Karpas-422 (cell line): ENCODE measurements at regions not wholly inside any gene's neighbourhood (a gene's known extent, or its start where the extent isn't known, plus 50 kb on each side); places are given as distances from the start of the nearest gene placed in this dataset.

Source experiments
- DNase-seq: peaks from one replicate; pipeline ENCODE4 v3.0.0-alpha.2; 2015
- H2AFZ ChIP-seq: fragments of 200-600 bp; sonication (generic); 2 replicates; pipeline ENCODE4 v1.6.1; 2014; ENCODE audit warnings: antibody characterized with exemption, low read length, mixed read lengths
- H3K27ac ChIP-seq: fragments of 200-600 bp; sonication (generic); 2 replicates; pipeline ENCODE4 v1.5.1; 2014; ENCODE audit warnings: mild to moderate bottlenecking, low read length, moderate library complexity
- H3K27me3 ChIP-seq: fragments of 200-600 bp; sonication (generic); 2 replicates; pipeline ENCODE4 v1.6.1; 2014; ENCODE audit warnings: low read length, mixed read lengths
- H3K36me3 ChIP-seq: fragments of 200-600 bp; sonication (generic); 2 replicates; pipeline ENCODE4 v1.6.1; 2014; ENCODE audit warnings: low read length, mixed read lengths; ENCODE audit not compliant: insufficient read depth
- H3K4me1 ChIP-seq: fragments of 200-600 bp; sonication (generic); 2 replicates; pipeline ENCODE4 v1.6.1; 2014; ENCODE audit warnings: mild to moderate bottlenecking, low read length, mixed read lengths
- H3K4me2 ChIP-seq: fragments of 200-600 bp; sonication (generic); 2 replicates; pipeline ENCODE4 v1.6.1; 2014; ENCODE audit warnings: low read length, low read depth, mild to moderate bottlenecking; ENCODE audit not compliant: poor library complexity, severe bottlenecking
- H3K4me3 ChIP-seq: fragments of 200-600 bp; sonication (generic); 2 replicates; pipeline ENCODE4 v1.5.1; 2014; ENCODE audit warnings: mild to moderate bottlenecking, antibody characterized with exemption, low read length, mixed read lengths
- H3K79me2 ChIP-seq: fragments of 200-600 bp; sonication (generic); 2 replicates; pipeline ENCODE4 v1.6.1; 2014; ENCODE audit warnings: mild to moderate bottlenecking, low read length, mixed read lengths
- H3K9ac ChIP-seq: fragments of 200-600 bp; sonication (generic); 2 replicates; pipeline ENCODE4 v1.6.0; 2014; ENCODE audit warnings: low read length
- H3K9me2 ChIP-seq: fragments of 200-600 bp; sonication (generic), shearing (Covaris generic); replicated peaks from 2 replicates; pipeline ENCODE4 v1.6.0; 2014; ENCODE audit warnings: mild to moderate bottlenecking, low read length, moderate library complexity; ENCODE audit not compliant: insufficient read depth
- H3K9me3 ChIP-seq: fragments of 300-700, 200-600 bp; sonication (generic); 2 replicates; pipeline ENCODE4 v1.6.1; 2014; ENCODE audit warnings: low read length, mixed read lengths
- H4K20me1 ChIP-seq: fragments of 200-600 bp; sonication (generic); 2 replicates; pipeline ENCODE4 v1.6.1; 2014; ENCODE audit warnings: mild to moderate bottlenecking, antibody characterized with exemption, low read length, low read depth; ENCODE audit not compliant: insufficient read depth

GRCh38 chr18:56152551-56153310 is 485.7 kb downstream of the TXNL1 start:
- H3K36me3 ChIP-seq = no peaks in the 10 kb centered on the region
- H3K4me3 ChIP-seq = no peak overlapping the region
- no peak overlapping the region for H3K27ac ChIP-seq
- no peaks in the 10 kb centered on the region for H3K4me1 ChIP-seq
- DNase-seq = no peak
- no peak overlapping the region for H2AFZ ChIP-seq
- H3K79me2 ChIP-seq = no peaks in the 10 kb centered on the region
- H3K27me3 ChIP-seq = no peaks in the 10 kb centered on the region
- H3K9me2 ChIP-seq = no peaks in the 10 kb centered on the region
- H3K4me2 ChIP-seq = no peak overlapping the region
- no peak overlapping the region for H3K9ac ChIP-seq
- H3K9me3 ChIP-seq = no peaks in the 10 kb centered on the region
- no peaks in the 10 kb centered on the region for H4K20me1 ChIP-seq

GRCh38 chr18:56148373-56148772 is 490.0 kb downstream of the TXNL1 start:
- Histone ChIP-seq H3K27ac (no peak overlapping the region), H3K79me2 (no peaks in the 10 kb centered on the region), H3K4me1 (no peaks in the 10 kb centered on the region), H3K27me3 (no peaks in the 10 kb centered on the region), H3K4me3 (no peak overlapping the region), H3K9me3 (no peaks in the 10 kb centered on the region), H3K36me3 (no peaks in the 10 kb centered on the region), H2AFZ (no peak overlapping the region), H3K4me2 (no peak overlapping the region), H4K20me1 (no peaks in the 10 kb centered on the region), H3K9ac (no peak overlapping the region), H3K9me2 (no peaks in the 10 kb centered on the region)
- no peak for DNase-seq

- Histone ChIP-seq H3K79me2 (no peaks in the 10 kb centered on the region), H3K27me3 (no peaks in the 10 kb centered on the region), H3K4me3 (no peak overlapping the region), H4K20me1 (no peaks in the 10 kb centered on the region), H3K9me2 (no peaks in the 10 kb centered on the region), H3K4me2 (no peak overlapping the region), H3K4me1 (no peaks in the 10 kb centered on the region), H3K36me3 (no peaks in the 10 kb centered on the region), H3K9me3 (no peaks in the 10 kb centered on the region), H3K9ac (no peak overlapping the region), H2AFZ (no peak overlapping the region), H3K27ac (no peak overlapping the region)
- DNase-seq = no peak
These were observed 491.8 kb downstream of the TXNL1 start for GRCh38 chr18:56146565-56146964.

- no peak overlapping the region for H3K9ac ChIP-seq
- H3K4me1 ChIP-seq = no peaks in the 10 kb centered on the region
- H3K27ac ChIP-seq = no peak overlapping the region
- no peak overlapping the region for H3K4me2 ChIP-seq
- H4K20me1 ChIP-seq = no peaks in the 10 kb centered on the region
- no peaks in the 10 kb centered on the region for H3K9me3 ChIP-seq
- no peak for DNase-seq
- no peaks in the 10 kb centered on the region for H3K27me3 ChIP-seq
- H3K4me3 ChIP-seq = no peak overlapping the region
- no peak overlapping the region for H2AFZ ChIP-seq
- H3K36me3 ChIP-seq = no peaks in the 10 kb centered on the region
- H3K79me2 ChIP-seq = no peaks in the 10 kb centered on the region
- no peaks in the 10 kb centered on the region for H3K9me2 ChIP-seq
These were observed 496.4 kb downstream of the TXNL1 start for GRCh38 chr18:56142001-56142400.

- DNase-seq = no peak
- Histone ChIP-seq H3K4me3 (no peak overlapping the region), H2AFZ (no peak overlapping the region), H3K27ac (no peak overlapping the region), H3K9me2 (no peaks in the 10 kb centered on the region), H3K4me2 (no peak overlapping the region), H3K9me3 (no peaks in the 10 kb centered on the region), H3K79me2 (no peaks in the 10 kb centered on the region), H4K20me1 (no peaks in the 10 kb centered on the region), H3K4me1 (no peaks in the 10 kb centered on the region), H3K36me3 (no peaks in the 10 kb centered on the region), H3K9ac (no peak overlapping the region), H3K27me3 (no peaks in the 10 kb centered on the region)
These were observed 498.6 kb downstream of the TXNL1 start for GRCh38 chr18:56139792-56140254.

GRCh38 chr18:56139372-56139771 is 499.0 kb downstream of the TXNL1 start:
- H2AFZ ChIP-seq = no peak overlapping the region
- H3K4me2 ChIP-seq = no peak overlapping the region
- no peaks in the 10 kb centered on the region for H4K20me1 ChIP-seq
- no peak overlapping the region for H3K4me3 ChIP-seq
- no peaks in the 10 kb centered on the region for H3K79me2 ChIP-seq
- no peak overlapping the region for H3K27ac ChIP-seq
- no peak for DNase-seq
- no peaks in the 10 kb centered on the region for H3K9me3 ChIP-seq
- no peaks in the 10 kb centered on the region for H3K27me3 ChIP-seq
- no peaks in the 10 kb centered on the region for H3K9me2 ChIP-seq
- H3K36me3 ChIP-seq = no peaks in the 10 kb centered on the region
- H3K9ac ChIP-seq = no peak overlapping the region
- no peaks in the 10 kb centered on the region for H3K4me1 ChIP-seq

GRCh38 chr18:56136105-56136504 is 502.3 kb downstream of the TXNL1 start:
- Histone ChIP-seq H2AFZ (no peak overlapping the region), H3K4me1 (no peaks in the 10 kb centered on the region), H3K9me2 (no peaks in the 10 kb centered on the region), H3K9me3 (no peaks in the 10 kb centered on the region), H3K4me2 (no peak overlapping the region), H3K4me3 (no peak overlapping the region), H3K36me3 (no peaks in the 10 kb centered on the region), H4K20me1 (no peaks in the 10 kb centered on the region), H3K27me3 (no peaks in the 10 kb centered on the region), H3K9ac (no peak overlapping the region), H3K79me2 (no peaks in the 10 kb centered on the region), H3K27ac (no peak overlapping the region)
- no peak for DNase-seq

GRCh38 chr18:56130481-56130880 is 507.9 kb downstream of the TXNL1 start:
- H4K20me1 ChIP-seq = no peaks in the 10 kb centered on the region
- no peak overlapping the region for H2AFZ ChIP-seq
- no peaks in the 10 kb centered on the region for H3K36me3 ChIP-seq
- H3K4me2 ChIP-seq = no peak overlapping the region
- H3K27me3 ChIP-seq = no peaks in the 10 kb centered on the region
- no peak overlapping the region for H3K4me3 ChIP-seq
- no peaks in the 10 kb centered on the region for H3K9me3 ChIP-seq
- H3K4me1 ChIP-seq = no peaks in the 10 kb centered on the region
- H3K27ac ChIP-seq = no peak overlapping the region
- H3K79me2 ChIP-seq = no peaks in the 10 kb centered on the region
- H3K9me2 ChIP-seq = no peaks in the 10 kb centered on the region
- DNase-seq = no peak
- H3K9ac ChIP-seq = no peak overlapping the region
